DMS53 treated with DMSO at 0.1 percent for 48 hours (cell line): ENCODE measurements at regions not wholly inside any gene's neighbourhood (a gene's known extent, or its start where the extent isn't known, plus 50 kb on each side); places are given as distances from the start of the nearest gene placed in this dataset.
"Not testable (repeated sequence)": the region's sequence is repeated elsewhere in the genome, so short reads cannot be mapped to it uniquely, and the experiment has no call there.

Experiments
- DNase-seq: peaks from one replicate; lab custom pipeline; 2025; ENCODE audit not compliant: unreplicated experiment; lab: John Stamatoyannopoulos, UW

DNA sequence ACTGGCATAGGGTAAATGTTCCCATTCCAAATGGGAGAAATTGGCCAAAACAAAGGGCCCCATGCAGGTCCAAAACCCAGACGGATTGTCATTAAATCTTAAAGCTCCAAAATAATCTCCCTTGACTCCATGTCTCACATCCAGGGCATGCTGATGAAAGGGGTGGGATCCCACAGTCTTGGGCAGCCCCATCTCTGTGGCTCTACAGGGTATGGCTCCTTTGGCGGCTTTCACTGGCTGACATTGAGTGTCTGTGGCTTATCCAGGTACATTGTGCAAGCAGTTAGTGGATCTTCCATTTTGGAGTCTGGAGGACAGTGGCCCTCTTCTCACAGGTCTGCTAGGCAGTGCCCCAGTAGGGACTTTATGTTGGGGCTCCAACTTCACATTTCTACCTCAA lies 772.9 kb upstream of the INTU start:
- no peak for DNase-seq

- DNase-seq: no peak
Measured at GRCh38 chr4:126860308-126860707, 772.4 kb upstream of the INTU start.

DNA sequence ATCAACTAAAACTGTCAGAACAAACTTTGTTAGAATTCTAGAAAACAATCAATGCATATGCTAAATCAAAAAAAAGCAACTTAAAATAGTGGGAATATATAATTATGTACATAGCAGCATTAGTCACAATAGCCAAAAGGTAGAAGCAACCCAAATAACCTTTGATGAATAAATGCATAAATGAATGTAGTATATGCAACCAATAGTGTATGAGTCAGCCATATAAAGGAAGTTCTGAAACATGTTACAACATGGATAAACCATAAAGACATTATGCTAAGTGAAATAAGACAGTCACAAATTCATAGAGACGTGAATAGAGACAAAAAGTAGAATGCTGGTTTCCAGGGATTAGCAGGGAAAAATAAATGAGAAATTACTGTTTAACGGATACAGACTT lies 762.8 kb upstream of the INTU start:
- DNase-seq: no peak

DNA sequence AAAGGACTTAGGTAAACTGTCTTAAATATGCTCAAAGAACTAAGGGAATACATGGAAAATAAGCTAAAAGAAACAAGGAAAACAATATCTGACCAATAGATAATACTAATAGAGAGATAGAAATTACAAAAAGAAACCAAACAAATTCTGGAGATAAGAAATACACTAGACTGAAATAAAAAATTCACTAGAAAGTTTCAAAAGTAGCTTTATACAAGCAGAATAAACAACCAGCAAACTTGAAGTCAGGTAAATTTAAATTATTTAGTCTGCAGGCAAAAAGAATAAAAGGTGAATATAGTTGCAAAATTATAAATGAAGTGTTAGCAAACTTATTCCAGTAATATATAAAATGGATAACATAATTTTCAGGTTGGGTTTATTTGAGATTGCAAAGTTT lies 760.9 kb upstream of the INTU start:
- no peak for DNase-seq

GRCh38 chr4:126874533-126874932 lies 758.2 kb upstream of the INTU start:
- no peak for DNase-seq

- no peak for DNase-seq
Measured at GRCh38 chr4:126888968-126889367, 743.8 kb upstream of the INTU start.

- no peak for DNase-seq
Measured at GRCh38 chr4:126890383-126890782, 742.4 kb upstream of the INTU start.

GRCh38 chr4:126890994-126891393 lies 741.8 kb upstream of the INTU start:
- DNase-seq: no peak

- no peak for DNase-seq
Measured at GRCh38 chr4:126894963-126895362, 737.8 kb upstream of the INTU start.

DNA sequence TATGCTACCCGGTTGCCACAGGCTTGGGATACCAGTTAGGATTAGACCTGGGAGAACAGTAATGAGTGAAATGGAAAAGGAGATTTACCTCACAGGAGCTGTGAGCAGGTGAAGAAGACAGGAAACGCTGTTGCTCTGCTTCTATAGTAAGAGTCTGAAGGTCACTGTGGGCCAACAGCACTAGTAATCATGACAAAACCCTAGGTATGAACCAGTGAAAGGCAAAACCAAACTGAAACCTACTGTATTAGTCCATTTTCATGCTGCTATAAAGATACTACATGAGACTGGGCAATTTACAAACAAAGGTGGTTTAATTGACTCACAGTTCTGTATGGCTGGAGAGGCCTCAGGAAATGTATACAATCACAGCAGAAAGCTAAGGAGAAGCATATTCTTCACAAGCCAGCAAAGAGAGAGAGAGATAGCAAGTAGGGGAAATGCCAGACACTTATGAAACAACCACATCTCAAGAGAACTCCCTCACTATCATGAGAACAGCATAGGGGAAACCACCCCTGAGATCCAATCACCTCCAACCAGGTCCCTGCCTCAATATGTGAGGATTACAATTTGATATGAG lies 736.7 kb upstream of the INTU start:
- no peak for DNase-seq

GRCh38 chr4:126897038-126897437 lies 735.7 kb upstream of the INTU start:
- DNase-seq: no peak

GRCh38 chr4:126898815-126899214 lies 733.9 kb upstream of the INTU start:
- DNase-seq: no peak

DNA sequence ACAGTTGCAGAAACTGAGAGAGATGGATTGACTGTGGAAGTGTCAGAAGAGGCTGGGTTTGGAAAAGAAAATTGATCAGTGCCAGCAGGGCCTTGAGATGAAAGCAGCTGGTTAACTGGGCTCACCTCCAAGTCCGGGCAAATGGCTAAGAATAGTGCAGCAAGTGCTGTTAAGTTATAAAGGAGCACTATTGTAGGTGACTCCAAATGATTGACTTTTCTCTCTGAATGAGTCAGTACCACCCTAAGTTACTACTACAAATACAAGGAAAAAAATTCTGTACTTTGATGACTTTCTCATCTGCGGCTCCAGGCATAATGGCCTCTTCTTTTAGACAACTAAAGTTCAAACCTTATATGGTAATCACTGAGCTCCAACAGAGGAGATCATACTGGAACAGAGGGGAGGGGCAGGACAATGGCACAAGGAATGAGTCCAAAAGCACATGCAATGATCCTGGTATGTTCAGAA lies 733.4 kb upstream of the INTU start:
- DNase-seq: no peak

DNA sequence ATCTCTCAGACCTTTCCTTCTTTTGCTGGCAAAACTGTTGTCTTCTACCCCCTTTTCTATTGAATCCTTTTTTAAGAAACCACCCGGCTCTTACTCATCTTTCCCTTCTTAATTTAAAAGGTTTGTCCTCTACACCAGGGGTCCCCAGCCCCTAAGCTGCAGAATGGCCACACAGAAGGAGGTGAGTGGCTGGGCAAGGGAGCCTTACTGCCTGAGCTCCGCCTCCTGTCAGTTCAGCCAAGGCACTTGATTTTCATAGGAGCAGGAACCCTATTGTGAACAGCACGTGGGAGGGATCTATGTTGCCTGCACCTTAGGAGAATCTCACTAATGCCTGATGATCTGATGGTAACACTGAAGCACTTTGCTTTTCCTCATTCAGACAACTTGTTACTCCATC lies 726.3 kb upstream of the INTU start:
- no peak for DNase-seq

DNA sequence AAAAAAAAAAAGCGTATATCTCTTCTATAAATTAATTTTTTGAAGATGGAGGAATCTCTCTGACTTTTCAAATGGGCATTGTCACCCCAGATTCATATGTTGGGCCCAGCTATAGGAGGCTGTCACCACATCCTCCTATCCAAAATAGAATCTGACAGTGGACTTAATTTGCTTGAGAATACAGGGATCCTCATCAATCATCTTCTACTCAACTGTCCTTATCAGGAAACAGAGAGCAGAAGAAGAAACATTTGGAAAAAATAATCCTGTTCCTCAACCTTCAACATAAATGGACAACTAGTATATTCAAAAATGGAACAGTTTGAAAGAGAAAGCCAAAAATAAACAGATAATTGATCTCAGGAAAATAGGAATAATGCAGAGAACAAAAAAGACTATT lies 725.4 kb upstream of the INTU start:
- no peak for DNase-seq

DNA sequence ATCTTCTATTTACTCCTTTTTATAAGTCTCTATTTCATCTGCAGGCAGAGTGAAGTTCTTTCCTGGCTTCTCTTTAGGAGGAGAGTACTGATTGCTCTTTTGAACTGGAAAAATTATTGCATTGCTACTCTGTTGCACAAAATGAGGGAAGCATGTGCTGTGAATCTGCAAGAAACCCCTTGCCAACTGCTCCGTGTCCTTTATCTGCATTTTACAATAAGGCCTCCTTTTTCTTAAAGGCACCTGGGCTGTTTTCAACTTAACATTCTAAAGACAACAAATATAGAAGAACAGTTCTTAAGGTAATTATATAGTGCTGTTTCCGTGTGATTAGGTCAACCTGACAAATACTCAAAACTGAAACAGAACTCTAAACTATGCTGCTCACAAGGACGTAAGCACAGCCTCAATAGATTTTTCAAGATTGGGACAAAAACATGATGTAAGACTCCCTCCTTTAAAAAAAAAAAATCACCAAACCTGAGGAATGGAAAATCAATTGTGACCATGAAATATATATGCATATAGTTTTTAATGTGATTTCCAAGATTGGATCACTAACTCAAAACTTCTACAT lies 716.6 kb upstream of the INTU start:
- no peak for DNase-seq

- DNase-seq: no peak
Measured at GRCh38 chr4:126916626-126917140, 716.1 kb upstream of the INTU start.

DNA sequence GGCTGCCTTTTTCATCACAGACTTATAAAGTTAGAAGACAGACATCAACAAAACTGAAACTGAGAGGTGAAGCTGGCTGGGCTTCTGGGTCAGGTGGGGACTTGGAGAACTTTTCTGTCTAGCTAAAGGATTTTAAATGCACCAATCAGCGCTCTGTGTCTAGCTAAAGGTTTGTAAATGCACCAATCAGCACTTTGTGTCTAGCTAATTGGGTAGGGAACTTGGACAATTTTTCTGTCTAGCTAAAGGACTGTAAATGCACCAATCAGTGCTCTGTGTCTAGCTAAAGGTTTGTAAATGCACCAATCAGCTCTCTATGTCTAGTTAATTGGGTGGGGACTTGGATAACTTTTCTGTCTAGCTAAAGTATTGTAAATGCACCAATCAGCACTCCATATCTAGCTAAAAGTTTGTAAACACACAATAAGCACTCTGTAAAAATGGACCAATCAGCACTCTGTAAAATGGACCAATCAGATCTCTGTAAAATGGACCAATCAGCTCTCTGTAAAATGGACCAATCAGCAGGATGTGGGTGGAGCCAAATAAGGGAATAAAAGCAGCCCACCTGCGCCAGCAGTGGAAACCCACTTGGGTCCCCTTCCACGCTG lies 710.3 kb upstream of the INTU start:
- DNase-seq: not testable (repeated sequence)

- no peak for DNase-seq
Measured at GRCh38 chr4:126924237-126924636, 708.5 kb upstream of the INTU start.

- DNase-seq: not testable (repeated sequence)
Measured at GRCh38 chr4:126930059-126930458, 702.7 kb upstream of the INTU start.

- no peak for DNase-seq
Measured at GRCh38 chr4:126935801-126936200, 697.0 kb upstream of the INTU start.

DNA sequence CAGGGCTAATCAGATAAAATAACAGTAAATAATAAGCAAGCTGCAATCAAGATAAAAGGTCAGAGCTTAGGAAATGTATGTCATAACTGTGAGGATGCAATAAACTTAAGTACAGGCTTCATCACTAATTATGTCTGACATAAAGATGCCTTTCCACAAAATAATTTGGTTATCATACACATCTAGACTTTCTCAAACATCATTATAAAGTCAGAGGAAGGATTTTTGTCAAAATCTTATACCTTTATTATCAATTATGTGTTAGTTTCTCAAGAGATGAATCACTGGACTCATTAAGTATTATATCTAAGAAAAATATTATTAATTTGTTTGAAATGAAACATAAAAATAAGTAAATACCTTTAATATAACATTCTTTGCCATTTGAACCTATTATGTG lies 695.4 kb upstream of the INTU start:
- no peak for DNase-seq
